ENCODE measurements at regions not wholly inside any gene's neighbourhood (a gene's known extent, or its start where the extent isn't known, plus 50 kb on each side); places are given as distances from the start of the nearest gene placed in this dataset.

GRCh38 chr3:176931991-176932390 is 265.3 kb downstream of the TBL1XR1 start:
- DNase-seq, result no peak

GRCh38 chr3:176930942-176931341 is 266.3 kb downstream of the TBL1XR1 start:
- no peak for DNase-seq

- no peak for DNase-seq
Observed at GRCh38 chr3:176928582-176928931, 268.7 kb downstream of the TBL1XR1 start.

- DNase-seq, result no peak
Observed at GRCh38 chr3:176927706-176928581, 269.3 kb downstream of the TBL1XR1 start.

GRCh38 chr3:176927280-176927679 is 270.0 kb downstream of the TBL1XR1 start:
- no peak for DNase-seq

- DNase-seq, result no peak
Observed at GRCh38 chr3:176926688-176927087, 270.6 kb downstream of the TBL1XR1 start.

GRCh38 chr3:176926034-176926433 is 271.2 kb downstream of the TBL1XR1 start:
- DNase-seq, result no peak

GRCh38 chr3:176920766-176921160 is 276.5 kb downstream of the TBL1XR1 start:
- no peak for DNase-seq

- no peak for DNase-seq
Observed at GRCh38 chr3:176919836-176920765, 277.2 kb downstream of the TBL1XR1 start.

- no peak for DNase-seq
Observed at GRCh38 chr3:176916777-176917176, 280.5 kb downstream of the TBL1XR1 start.

- DNase-seq, result no peak
Observed at GRCh38 chr3:176914764-176915163, 282.5 kb downstream of the TBL1XR1 start.

- no peak for DNase-seq
Observed at GRCh38 chr3:176911579-176911978, 285.7 kb downstream of the TBL1XR1 start.

- DNase-seq, result no peak
Observed at GRCh38 chr3:176909044-176909443, 288.2 kb downstream of the TBL1XR1 start.

- no peak for DNase-seq
Observed at GRCh38 chr3:176906046-176906905, 291.0 kb downstream of the TBL1XR1 start.

GRCh38 chr3:176905331-176905730 is 292.0 kb downstream of the TBL1XR1 start:
- DNase-seq, result no peak

- no peak for DNase-seq
Observed at GRCh38 chr3:176904506-176904905, 292.8 kb downstream of the TBL1XR1 start.

- DNase-seq, result no peak
Observed at GRCh38 chr3:176896640-176897039, 300.6 kb downstream of the TBL1XR1 start.

- DNase-seq, result no peak
Observed at GRCh38 chr3:176896165-176896564, 301.1 kb downstream of the TBL1XR1 start.

- no peak for DNase-seq
Observed at GRCh38 chr3:176879710-176880109, 317.6 kb downstream of the TBL1XR1 start.

- no peak for DNase-seq
Observed at GRCh38 chr3:176873261-176873660, 324.0 kb downstream of the TBL1XR1 start.

GRCh38 chr3:176872771-176873209 is 324.5 kb downstream of the TBL1XR1 start:
- DNase-seq, result peak; percentile 13 to 60

- DNase-seq, result no peak
Observed at GRCh38 chr3:176870451-176870850, 326.8 kb downstream of the TBL1XR1 start.

Measured in inflammatory macrophage treated with lipopolysaccharide for 1 hour (primary cell).